Lung microvascular endothelial cell (primary cell): ENCODE measurements at regions not wholly inside any gene's neighbourhood (a gene's known extent, or its start where the extent isn't known, plus 50 kb on each side); places are given as distances from the start of the nearest gene placed in this dataset.

ENCODE experiments used
- DNase-seq, 2 donors: peaks; one replicate each; pipeline versions ENCODE4 v3.0.0 to v3.0.0-alpha.2; 2010; ENCODE audit warnings: low read depth in 2 of 2

GRCh38 chr20:52921340-52921739 lies 50.8 kb upstream of the TSHZ2 start:
- no peak for DNase-seq

DNA sequence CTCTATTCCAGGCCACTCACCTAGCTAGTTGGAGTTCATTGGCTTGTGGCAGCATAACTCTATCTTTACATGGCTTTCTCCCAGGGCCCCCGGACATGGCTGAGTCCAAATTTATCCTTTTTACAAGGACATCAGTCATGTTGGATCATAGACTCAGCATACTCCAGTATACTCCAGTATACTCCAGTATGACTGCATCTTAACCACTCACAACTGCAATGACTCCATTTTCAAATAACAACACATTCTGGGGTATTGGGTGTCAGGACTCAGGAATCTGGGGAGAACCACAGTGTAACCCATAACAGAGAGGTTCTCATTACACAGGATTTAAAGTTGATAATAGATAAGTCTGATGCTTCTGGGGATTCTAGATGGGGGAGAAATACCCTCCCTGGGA lies 53.8 kb upstream of the TSHZ2 start:
- no peak for DNase-seq

DNA sequence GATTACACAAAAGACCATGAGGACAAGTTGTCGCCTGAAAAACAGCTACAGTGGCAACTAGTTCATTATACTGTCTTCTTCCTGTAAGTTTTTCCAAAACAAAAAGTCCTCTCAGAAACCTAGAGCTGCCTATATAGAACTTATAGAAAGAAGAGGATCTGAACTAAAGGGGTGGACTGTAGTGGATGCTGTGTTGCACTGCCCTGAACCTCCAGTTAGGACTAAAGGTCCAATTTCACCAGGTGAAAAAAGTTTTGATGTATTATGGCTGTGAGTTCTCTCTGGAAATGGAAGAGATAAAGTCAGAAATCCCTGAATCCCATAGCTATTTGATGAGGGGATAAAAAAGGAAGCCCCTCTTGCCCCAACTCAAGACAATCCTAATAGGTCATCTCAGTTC lies 56.6 kb upstream of the TSHZ2 start:
- no peak for DNase-seq

GRCh38 chr20:52914870-52915269 lies 57.3 kb upstream of the TSHZ2 start:
- no peak for DNase-seq

GRCh38 chr20:52913650-52914387 lies 58.3 kb upstream of the TSHZ2 start:
- no peak for DNase-seq

- DNase-seq = no peak
These were observed 66.7 kb upstream of the TSHZ2 start for GRCh38 chr20:52905241-52905994.

GRCh38 chr20:52904837-52905236 lies 67.3 kb upstream of the TSHZ2 start:
- DNase-seq = no peak

- DNase-seq = no peak
These were observed 73.0 kb upstream of the TSHZ2 start for GRCh38 chr20:52899041-52899608.

- no peak for DNase-seq
These were observed 75.8 kb upstream of the TSHZ2 start for GRCh38 chr20:52896348-52896747.

DNA sequence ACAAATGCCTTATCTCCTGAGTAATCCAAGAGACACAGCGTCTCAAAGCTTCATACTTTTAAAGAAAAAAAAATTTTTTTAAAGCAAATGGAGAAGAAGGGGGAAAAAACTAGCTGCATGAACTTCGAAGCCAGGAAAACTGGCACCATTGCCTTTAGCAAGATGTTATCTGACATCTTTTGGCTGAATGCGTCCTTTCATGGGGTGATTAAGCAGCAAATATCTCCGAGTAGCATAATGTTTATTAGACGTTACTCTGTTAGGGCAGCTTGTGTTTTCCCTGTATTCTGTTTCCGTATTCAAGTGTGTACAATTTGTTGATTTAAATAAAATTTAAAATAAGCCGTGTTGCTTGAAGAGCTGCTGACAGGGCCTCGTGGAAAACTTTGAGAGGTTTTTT lies 76.5 kb upstream of the TSHZ2 start:
- no peak for DNase-seq

DNA sequence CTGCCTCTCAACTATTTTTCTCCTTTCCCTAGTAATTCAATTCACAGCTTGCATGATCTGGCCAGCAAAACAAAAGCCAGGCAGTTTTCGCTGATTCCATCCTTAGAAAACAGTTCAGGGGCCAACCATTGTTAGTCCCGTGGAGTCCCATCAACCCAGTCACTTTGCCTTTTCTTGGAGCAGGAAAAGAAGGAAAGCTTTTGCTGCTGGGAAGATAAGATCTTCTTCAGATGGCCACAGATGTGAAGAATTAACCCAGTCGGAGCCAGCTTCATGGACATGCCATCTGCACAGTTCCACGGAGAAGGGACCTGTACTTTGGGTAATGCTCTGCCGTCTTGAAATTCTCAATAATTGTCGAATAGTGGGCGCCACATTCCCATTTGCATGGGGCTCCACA lies 76.9 kb upstream of the TSHZ2 start:
- no peak for DNase-seq

GRCh38 chr20:52893498-52893897 lies 78.7 kb upstream of the TSHZ2 start:
- DNase-seq = no peak

DNA sequence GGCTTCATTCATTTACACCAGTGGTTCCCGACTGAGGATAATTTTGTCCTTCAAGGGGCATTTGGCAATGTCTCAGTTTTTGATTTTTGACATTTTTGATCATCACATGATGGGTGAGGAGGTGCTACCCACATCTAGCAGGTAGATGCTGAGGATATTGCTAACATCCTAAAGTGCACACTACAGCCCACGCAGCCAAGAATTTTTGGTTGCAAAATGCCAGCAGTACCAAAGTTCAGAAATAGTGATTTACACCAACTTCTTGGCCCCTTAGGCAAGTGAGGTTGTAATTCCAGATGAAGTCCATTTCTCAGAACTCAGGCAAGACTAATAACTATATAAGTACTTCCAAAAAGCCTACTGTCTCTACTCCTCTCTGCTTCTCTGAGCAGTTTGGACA lies 80.1 kb upstream of the TSHZ2 start:
- DNase-seq = no peak

GRCh38 chr20:52890130-52890529 lies 82.0 kb upstream of the TSHZ2 start:
- DNase-seq = no peak

DNA sequence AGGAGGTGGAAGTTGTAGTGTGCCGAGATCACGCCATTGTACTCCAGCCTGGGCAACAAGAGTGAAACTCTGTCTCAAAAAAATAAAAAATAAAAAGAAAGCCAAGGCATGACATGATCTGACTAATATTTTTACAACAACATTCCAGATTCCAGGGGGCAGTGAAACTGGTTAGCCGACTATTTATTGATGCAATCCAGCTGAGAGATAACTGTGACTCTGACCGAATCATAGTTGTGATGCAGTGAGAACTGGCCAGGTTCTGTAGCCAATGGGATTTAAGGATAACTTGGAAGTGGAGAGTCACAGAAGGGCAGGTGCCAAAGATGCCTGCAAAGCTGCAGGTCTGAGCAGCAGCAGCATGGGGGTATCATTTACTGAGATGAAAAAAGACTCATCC lies 82.9 kb upstream of the TSHZ2 start:
- no peak for DNase-seq

DNA sequence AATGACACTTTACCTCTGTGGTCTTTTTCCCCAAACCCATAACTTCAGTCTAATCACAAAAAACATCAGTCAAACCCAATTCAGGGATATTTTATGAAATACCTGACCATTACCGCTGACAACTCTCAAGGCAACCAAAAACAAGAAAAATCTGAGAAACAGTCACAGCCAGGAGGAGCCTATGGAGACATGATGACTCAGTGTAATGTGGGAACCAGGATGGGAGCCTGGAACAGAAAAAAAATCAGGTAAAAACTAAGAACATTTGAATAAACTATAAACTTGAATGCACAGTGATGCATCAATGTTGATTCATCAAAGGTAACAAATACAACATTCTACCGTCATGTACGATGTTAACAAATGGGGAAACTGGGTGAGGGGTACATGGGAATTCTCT lies 84.1 kb upstream of the TSHZ2 start:
- DNase-seq = no peak

DNA sequence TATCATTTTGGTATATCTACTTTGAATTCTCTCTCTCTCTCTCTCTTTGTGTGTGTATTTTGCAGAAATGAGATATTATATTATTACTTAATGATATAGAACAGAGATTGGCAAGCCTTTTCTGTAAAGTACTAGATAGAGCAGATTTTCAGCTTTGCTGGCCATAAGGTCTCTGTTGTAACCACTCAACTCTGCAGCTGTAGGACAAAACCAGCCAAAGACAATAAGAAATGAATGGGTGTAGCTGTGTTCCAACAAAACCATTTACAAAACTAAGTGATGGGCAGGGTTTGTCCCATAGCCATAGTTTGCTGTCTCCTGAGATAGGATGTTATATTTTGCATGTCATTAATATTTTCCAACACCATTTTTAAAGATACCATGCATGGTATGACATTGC lies 91.2 kb upstream of the TSHZ2 start:
- no peak for DNase-seq

- DNase-seq = no peak
These were observed 91.9 kb upstream of the TSHZ2 start for GRCh38 chr20:52880259-52880658.

DNA sequence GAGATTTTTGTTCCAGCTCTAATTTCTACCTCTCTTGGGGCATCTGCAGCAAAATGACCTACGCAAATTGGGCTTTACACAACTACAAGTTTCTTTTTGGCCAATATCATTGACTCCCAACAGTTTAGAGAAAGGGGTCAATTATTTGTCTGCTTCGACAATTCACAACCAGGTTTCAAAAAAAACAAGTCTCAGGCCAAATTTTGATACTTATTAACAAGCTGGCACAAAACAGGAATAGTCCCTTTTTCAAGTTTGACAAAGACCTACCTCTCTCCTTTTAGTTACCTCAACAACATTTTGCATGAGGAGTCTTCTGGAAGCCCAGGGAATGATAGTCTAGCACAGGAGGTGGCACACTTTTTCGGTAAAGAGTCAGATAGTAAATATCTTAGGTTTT lies 97.9 kb upstream of the TSHZ2 start:
- DNase-seq = no peak

GRCh38 chr20:52869698-52870501 lies 102.3 kb upstream of the TSHZ2 start:
- DNase-seq = no peak

- DNase-seq = no peak
These were observed 102.9 kb upstream of the TSHZ2 start for GRCh38 chr20:52869276-52869675.

DNA sequence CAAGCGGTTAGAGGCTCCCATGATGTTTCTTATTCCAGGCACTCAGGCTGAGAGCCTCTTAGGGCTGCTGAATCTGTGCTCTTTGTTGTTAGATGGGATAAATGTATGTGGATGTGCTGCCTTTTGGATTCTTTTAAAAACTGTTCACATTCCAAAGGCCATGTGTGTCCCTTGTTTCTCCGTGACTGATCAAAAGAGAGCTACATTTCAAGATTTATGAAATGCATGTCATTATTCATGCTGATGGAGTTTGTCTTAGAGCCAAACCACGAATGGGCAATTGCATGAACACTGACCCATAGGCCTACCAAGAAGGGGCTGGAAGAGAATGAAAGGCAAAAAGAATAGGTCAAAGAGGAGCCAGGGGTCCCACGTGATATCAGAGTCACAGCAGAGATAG lies 104.9 kb upstream of the TSHZ2 start:
- DNase-seq = no peak
